ENCODE measurements at regions not wholly inside any gene's neighbourhood (a gene's known extent, or its start where the extent isn't known, plus 50 kb on each side); places are given as distances from the start of the nearest gene placed in this dataset.
"Not testable (repeated sequence)": the region's sequence is repeated elsewhere in the genome, so short reads cannot be mapped to it uniquely, and the experiment has no call there.

DNA sequence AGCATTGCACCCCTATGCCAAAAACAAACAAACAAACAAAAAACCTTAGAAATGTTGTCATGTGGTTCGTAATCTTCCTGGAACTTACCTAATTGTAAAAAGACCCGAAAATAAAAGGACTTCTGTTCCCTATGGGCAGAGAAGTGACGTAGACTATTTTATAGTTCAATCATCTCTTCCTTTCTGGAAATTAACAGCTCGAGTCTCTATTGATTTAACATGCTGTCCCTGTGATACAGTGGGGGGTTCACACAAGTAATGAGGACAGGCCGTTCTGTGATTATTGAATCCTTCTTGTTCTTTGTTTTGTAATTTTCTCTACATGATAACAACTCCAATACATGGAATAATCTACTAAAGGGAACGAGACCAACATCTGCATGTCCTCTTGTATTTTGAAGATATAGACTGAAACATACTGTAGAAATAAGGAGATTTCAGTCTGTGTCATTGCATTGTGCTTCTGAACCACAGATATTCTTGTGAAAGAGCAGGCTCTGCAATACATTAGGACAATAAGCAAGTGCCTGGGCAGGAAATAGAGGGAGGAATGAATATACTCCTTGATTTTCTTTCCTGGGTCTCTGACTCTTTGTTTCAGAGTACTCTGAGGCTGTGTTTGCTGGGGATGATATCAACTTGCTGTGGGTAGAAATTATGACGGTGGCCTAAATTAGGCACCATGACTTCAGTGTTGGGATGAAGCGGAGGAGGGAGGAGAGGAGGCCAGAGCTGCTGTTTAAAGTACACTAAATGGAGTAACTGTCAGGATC lies 65.7 kb upstream of the PPM1B start:
- H3K4me3 ChIP-seq (ENCODE audit: low read depth, low read length) = no peak overlapping the region
- TF ChIP-seq, protein P1, sequence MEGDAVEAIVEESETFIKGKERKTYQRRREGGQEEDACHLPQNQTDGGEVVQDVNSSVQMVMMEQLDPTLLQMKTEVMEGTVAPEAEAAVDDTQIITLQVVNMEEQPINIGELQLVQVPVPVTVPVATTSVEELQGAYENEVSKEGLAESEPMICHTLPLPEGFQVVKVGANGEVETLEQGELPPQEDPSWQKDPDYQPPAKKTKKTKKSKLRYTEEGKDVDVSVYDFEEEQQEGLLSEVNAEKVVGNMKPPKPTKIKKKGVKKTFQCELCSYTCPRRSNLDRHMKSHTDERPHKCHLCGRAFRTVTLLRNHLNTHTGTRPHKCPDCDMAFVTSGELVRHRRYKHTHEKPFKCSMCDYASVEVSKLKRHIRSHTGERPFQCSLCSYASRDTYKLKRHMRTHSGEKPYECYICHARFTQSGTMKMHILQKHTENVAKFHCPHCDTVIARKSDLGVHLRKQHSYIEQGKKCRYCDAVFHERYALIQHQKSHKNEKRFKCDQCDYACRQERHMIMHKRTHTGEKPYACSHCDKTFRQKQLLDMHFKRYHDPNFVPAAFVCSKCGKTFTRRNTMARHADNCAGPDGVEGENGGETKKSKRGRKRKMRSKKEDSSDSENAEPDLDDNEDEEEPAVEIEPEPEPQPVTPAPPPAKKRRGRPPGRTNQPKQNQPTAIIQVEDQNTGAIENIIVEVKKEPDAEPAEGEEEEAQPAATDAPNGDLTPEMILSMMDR (IDR thresholded peaks at IDR 0.05; ENCODE audit: borderline replicate concordance, insufficient read depth, low read depth, low read length) = no peak

DNA sequence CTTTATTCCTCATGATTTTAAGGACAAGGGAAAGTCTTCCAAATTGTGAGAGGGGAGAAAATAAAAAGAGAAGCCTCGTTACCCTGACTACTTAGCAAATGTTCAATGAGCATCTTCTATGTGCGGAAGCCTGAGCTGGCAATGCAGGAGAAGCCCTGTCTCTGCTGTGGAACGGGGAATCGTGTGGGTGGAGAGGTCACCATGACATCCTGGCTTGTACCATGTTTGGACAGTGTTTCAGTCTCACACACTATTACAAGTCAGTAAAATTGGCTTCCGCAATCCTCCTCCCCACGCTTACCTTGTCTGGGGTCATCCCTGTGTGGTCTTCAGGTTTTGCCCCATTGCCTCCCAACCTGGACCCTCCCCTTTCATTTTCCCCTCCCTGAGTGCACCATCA lies 65.0 kb upstream of the PPM1B start:
- TF ChIP-seq, protein P1 (IDR thresholded peaks at IDR 0.05; ENCODE audit: borderline replicate concordance, insufficient read depth, low read depth, low read length) = no peak
- H3K4me3 ChIP-seq (ENCODE audit: low read depth, low read length) = no peak overlapping the region

DNA sequence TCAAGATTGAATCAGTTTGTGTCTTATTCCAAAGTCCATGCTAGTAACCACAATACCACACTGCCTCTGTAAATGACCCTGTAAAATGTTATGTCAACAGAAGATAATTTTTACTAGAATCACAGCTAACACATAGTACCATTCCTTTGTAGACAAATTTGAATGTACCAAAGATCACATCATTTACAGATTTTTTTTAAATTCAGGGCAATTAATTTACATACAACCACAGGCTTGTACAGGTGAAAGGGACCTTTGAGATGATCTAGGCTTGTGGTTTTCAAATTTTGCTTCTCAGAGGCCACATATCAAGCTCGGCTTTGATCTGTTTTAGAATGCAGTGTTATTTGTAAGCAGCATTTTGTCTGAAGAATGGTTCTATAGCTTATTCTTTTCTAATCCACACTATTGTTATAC lies 63.8 kb upstream of the PPM1B start:
- TF ChIP-seq, protein P1 (IDR thresholded peaks at IDR 0.05; ENCODE audit: borderline replicate concordance, insufficient read depth, low read depth, low read length) = no peak
- H3K4me3 ChIP-seq (ENCODE audit: low read depth, low read length) = no peak overlapping the region

DNA sequence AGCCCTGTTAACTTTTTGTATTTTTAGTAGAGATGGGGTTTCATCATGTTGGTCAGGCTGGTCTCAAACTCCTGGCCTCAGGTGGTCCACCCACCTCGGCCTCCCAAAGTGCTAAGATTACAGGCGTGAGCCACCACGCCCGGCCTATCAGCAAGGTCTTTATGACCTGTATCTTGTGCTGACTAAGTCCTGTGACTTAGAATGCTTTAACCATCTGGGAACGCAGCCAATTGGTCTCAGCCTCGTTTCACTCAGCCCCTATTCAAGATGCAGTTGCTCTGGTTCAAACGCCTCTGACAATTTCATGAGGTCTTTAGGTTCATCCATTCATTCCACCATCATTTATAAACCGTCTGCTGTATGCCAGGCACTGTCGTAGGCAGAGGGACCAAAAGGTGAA lies 62.2 kb upstream of the PPM1B start:
- not testable (repeated sequence) for H3K4me3 ChIP-seq (ENCODE audit: low read depth, low read length)

DNA sequence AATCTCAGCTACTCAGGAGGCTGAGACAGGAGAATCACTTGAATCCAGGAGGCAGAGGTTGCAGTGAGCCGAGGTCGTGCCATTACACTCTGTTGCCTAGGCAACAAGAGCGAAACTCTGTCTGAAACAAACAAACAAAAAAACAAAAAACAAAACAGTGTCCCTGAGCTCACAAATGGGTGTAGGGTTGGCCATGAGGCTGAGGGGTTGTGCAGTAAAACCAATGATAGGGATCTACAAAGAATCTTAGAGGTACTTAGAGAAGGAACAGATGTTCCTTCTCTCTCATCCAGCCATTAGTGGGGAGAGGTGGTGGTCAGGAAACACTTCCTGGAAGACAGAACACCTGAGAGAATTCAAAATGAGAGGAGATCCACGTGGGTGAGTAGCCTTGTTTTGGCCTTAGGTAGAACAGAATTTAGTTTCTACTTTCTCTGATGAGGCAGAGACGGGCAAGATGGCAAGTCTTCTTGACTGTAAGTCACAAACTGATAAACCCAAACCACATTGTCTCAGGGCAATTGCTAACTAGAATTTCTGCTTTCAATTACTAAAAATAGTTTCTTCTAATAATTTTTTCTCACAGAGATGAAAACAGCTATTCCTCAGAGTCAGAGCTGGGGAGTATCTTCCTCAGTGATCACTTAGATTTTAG lies 61.5 kb upstream of the PPM1B start:
- TF ChIP-seq, protein P1 (IDR thresholded peaks at IDR 0.05; ENCODE audit: borderline replicate concordance, insufficient read depth, low read depth, low read length) = no peak
- H3K4me3 ChIP-seq (ENCODE audit: low read depth, low read length) = no peak overlapping the region

DNA sequence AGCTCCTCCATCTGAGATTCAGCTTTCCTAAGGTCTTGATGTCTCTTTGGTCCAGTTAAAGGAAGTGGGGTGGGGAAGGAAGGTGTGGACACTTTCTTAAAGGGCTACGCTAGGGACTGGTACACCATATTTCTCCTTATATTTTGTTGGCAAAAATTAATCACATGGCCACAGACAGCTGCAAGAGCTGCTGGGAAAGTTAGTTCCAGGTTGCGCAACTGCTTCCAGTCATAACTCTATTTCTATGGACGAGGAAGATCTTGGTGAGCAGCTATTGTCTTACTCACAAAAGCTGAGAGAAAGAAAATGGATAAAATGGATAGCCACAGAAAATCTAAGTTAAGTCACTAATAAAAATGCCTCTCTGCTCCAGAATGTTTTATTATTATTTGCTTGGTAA lies 60.7 kb upstream of the PPM1B start:
- TF ChIP-seq, protein P1 (IDR thresholded peaks at IDR 0.05; ENCODE audit: borderline replicate concordance, insufficient read depth, low read depth, low read length) = no peak
- no peak overlapping the region for H3K4me3 ChIP-seq (ENCODE audit: low read depth, low read length)

DNA sequence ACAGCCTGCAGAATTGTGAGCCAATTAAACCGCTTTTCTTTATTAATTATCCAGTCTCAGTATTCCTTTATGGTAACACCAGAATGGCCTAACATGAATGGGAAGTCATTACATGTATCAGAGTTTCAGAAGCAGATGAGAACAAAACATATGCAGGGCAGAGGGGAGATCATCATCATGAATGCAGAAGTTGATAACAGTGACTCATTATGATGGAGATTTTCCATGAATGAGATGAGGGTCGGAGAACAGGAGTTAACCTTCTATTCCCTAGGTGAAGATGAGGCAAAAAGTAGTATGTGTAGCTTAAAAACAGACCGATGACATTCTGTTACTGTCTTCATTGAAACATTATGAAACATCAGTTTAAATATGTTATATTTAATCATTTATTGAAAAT lies 59.5 kb upstream of the PPM1B start:
- TF ChIP-seq, protein P1 (IDR thresholded peaks at IDR 0.05; ENCODE audit: borderline replicate concordance, insufficient read depth, low read depth, low read length) = no peak
- H3K4me3 ChIP-seq (ENCODE audit: low read depth, low read length) = no peak overlapping the region
